Suprapubic skin (tissue), 4 donors: ENCODE measurements at regions not wholly inside any gene's neighbourhood (a gene's known extent, or its start where the extent isn't known, plus 50 kb on each side); places are given as distances from the start of the nearest gene placed in this dataset.
"Not testable (repeated sequence)": the region's sequence is repeated elsewhere in the genome, so short reads cannot be mapped to it uniquely, and the experiment has no call there.

ENCODE experiments used
- DNase-seq, 2 donors: peaks; one replicate each; pipeline ENCODE4 v3.0.0-alpha.2; 2019; ENCODE audit warnings: low spot score in 2 of 2
- H3K27ac ChIP-seq: fragments of 200-600 bp; sonication (generic); one replicate; pipeline ENCODE4 v1.5.1; 2019
- H3K27me3 ChIP-seq: fragments of 200-600 bp; sonication (generic); one replicate; pipeline ENCODE4 v1.5.1; 2019
- H3K36me3 ChIP-seq: fragments of 200-600 bp; sonication (generic); one replicate; pipeline ENCODE4 v1.5.1; 2019
- H3K4me1 ChIP-seq: fragments of 200-600 bp; sonication (generic); one replicate; pipeline ENCODE4 v1.5.1; 2019
- H3K4me3 ChIP-seq: fragments of 200-600 bp; sonication (generic); one replicate; pipeline ENCODE4 v1.5.1; 2019; ENCODE audit warnings: mild to moderate bottlenecking
- H3K9me3 ChIP-seq: fragments of 200-600 bp; sonication (generic); one replicate; pipeline ENCODE4 v1.5.1; 2019
- CTCF ChIP-seq, 2 donors: fragments of 200-600 bp in 1 of 2; fragments of 450-650 bp in 1 of 2; sonication (generic) in 1 of 2; IDR thresholded peaks; one replicate each; pipeline ENCODE4 v1.5.1; 2016 to 2019; ENCODE audit warnings: antibody characterized with exemption in 2 of 2, mild to moderate bottlenecking in 1 of 2, moderate library complexity in 1 of 2
- EP300 ChIP-seq: sonication (generic); formaldehyde crosslinking; IDR thresholded peaks from one replicate; pipeline ENCODE4 v1.6.1; 2017; ENCODE audit warnings: antibody characterized with exemption
- POLR2A ChIP-seq, 2 donors: fragments of 450-650 bp; IDR thresholded peaks; one replicate each; pipeline ENCODE4 v1.6.1; 2017; ENCODE audit warnings: antibody characterized with exemption in 2 of 2, mild to moderate bottlenecking in 2 of 2, moderate library complexity in 2 of 2
- POLR2AphosphoS5 ChIP-seq, 3 donors: sonication (generic); formaldehyde crosslinking; IDR thresholded peaks; one replicate each; pipeline ENCODE4 v1.6.1; 2017; ENCODE audit warnings: antibody characterized with exemption in 3 of 3
- WGBS: methylation state at CpG from one replicate; pipeline ENCODE4 v1.1.5; 2018; 5-methylcytosine and 5-hydroxymethylcytosine counted together

GRCh38 chr6:126206504-126207246 is 133.2 kb upstream of the CENPW start:
- TF ChIP-seq POLR2AphosphoS5 (IDR thresholded peaks at IDR 0.05) (no peak), CTCF (IDR thresholded peaks at IDR 0.05) (no peak), EP300 (no peak), POLR2A (IDR thresholded peaks at IDR 0.05) (no peak)
- no peaks in the 10 kb centered on the region for H3K27me3 ChIP-seq

GRCh38 chr6:126210398-126211075 is 129.4 kb upstream of the CENPW start:
- Histone ChIP-seq H3K36me3 (no peaks in the 10 kb centered on the region), H3K9me3 (no peaks in the 10 kb centered on the region), H3K4me3 (no peak overlapping the region), H3K27ac (no peak overlapping the region), H3K27me3 (no peaks in the 10 kb centered on the region), H3K4me1 (no peaks in the 10 kb centered on the region)
- TF ChIP-seq POLR2AphosphoS5 (IDR thresholded peaks at IDR 0.05), result no peak
- TF ChIP-seq CTCF (IDR thresholded peaks at IDR 0.05), result no peak
- TF ChIP-seq EP300, result no peak
- no peak for TF ChIP-seq POLR2A (IDR thresholded peaks at IDR 0.05)
- 80% methylated on average over 3 of the region's 3 CpGs for WGBS
- no peak for DNase-seq

More at GRCh38 chr6:126206504-126207246, 133.2 kb upstream of the CENPW start:
- Histone ChIP-seq H3K36me3 (no peaks in the 10 kb centered on the region), H3K27ac (no peak overlapping the region), H3K4me3 (no peak overlapping the region), H3K9me3 (no peaks in the 10 kb centered on the region), H3K4me1 (no peaks in the 10 kb centered on the region)
- no peak for DNase-seq
- 62% methylated on average over 1 of the region's 1 CpG for WGBS

- H3K27ac ChIP-seq, result no peak overlapping the region
- H3K9me3 ChIP-seq, result no peaks in the 10 kb centered on the region
- no peak overlapping the region for H3K4me3 ChIP-seq
- no peaks in the 10 kb centered on the region for H3K36me3 ChIP-seq
- no peak for TF ChIP-seq CTCF (IDR thresholded peaks at IDR 0.05)
- TF ChIP-seq POLR2AphosphoS5 (IDR thresholded peaks at IDR 0.05), result no peak
- no peak for TF ChIP-seq EP300
- TF ChIP-seq POLR2A (IDR thresholded peaks at IDR 0.05), result no peak
- 84% methylated on average over 2 of the region's 3 CpGs for WGBS
- no peaks in the 10 kb centered on the region for H3K27me3 ChIP-seq
- DNase-seq, result no peak
- H3K4me1 ChIP-seq, result no peaks in the 10 kb centered on the region
Measured at GRCh38 chr6:126217497-126217896, 122.4 kb upstream of the CENPW start.

- not testable (repeated sequence) for H3K4me1 ChIP-seq, H3K4me3 ChIP-seq, H3K9me3 ChIP-seq, H3K27ac ChIP-seq, H3K36me3 ChIP-seq, H3K27me3 ChIP-seq, DNase-seq
Measured at GRCh38 chr6:126220901-126221300, 119.0 kb upstream of the CENPW start.

- 84% methylated on average over 10 of the region's 11 CpGs for WGBS
- Histone ChIP-seq H3K27me3 (no peaks in the 10 kb centered on the region), H3K4me3 (no peak overlapping the region), H3K4me1 (no peaks in the 10 kb centered on the region), H3K27ac (no peak overlapping the region), H3K9me3 (no peaks in the 10 kb centered on the region), H3K36me3 (no peaks in the 10 kb centered on the region)
- no peak for DNase-seq
- TF ChIP-seq POLR2A (IDR thresholded peaks at IDR 0.05), result no peak
- TF ChIP-seq CTCF (IDR thresholded peaks at IDR 0.05), result no peak
- no peak for TF ChIP-seq EP300
- TF ChIP-seq POLR2AphosphoS5 (IDR thresholded peaks at IDR 0.05), result no peak
Measured at GRCh38 chr6:126227833-126228702, 111.8 kb upstream of the CENPW start.
